GM23338 (cell line): ENCODE measurements at regions not wholly inside any gene's neighbourhood (a gene's known extent, or its start where the extent isn't known, plus 50 kb on each side); places are given as distances from the start of the nearest gene placed in this dataset.

Experiments used
- ATAC-seq: fragments of 200-7000 bp; cut with Tn5 transposase; 3 replicates; pipeline ENCODE4 v1.9.1; 2020
- DNase-seq: peaks from one replicate; pipeline ENCODE4 v3.0.0-alpha.2; 2015; ENCODE audit warnings: low spot score
- H2AFZ ChIP-seq: fragments of 200-600 bp; sonication (generic); 2 replicates; pipeline ENCODE4 v1.8.0; 2016; ENCODE audit warnings: antibody characterized with exemption, mild to moderate bottlenecking, moderate library complexity
- H3F3A ChIP-seq: fragments of 200-600 bp; sonication (generic); replicated peaks from 2 replicates; pipeline ENCODE4 v1.8.0; 2017; ENCODE audit warnings: antibody characterized with exemption, mixed run types, low read depth
- H3K27ac ChIP-seq: fragments of 200-600 bp; sonication (generic); 2 replicates; pipeline ENCODE4 v1.6.1; 2016; ENCODE audit warnings: low read depth
- H3K27me3 ChIP-seq: fragments of 200-600 bp; sonication (generic); 2 replicates; pipeline ENCODE4 v1.8.0; 2016; ENCODE audit warnings: mild to moderate bottlenecking, mixed run types, moderate library complexity; ENCODE audit not compliant: insufficient read depth
- H3K36me3 ChIP-seq: fragments of 200-600 bp; sonication (generic); 2 replicates; pipeline ENCODE4 v1.8.0; 2016; ENCODE audit warnings: mild to moderate bottlenecking; ENCODE audit not compliant: insufficient read depth
- H3K4me1 ChIP-seq: fragments of 200-600 bp; sonication (generic); 2 replicates; pipeline ENCODE4 v1.8.0; 2016; ENCODE audit warnings: mild to moderate bottlenecking, moderate library complexity; ENCODE audit not compliant: insufficient read depth
- H3K4me2 ChIP-seq: fragments of 200-600 bp; sonication (generic); 2 replicates; pipeline ENCODE4 v1.7.1; 2017; ENCODE audit warnings: mixed run types
- H3K4me3 ChIP-seq: fragments of 200-600 bp; sonication (generic); 2 replicates; pipeline ENCODE4 v1.6.1; 2016; ENCODE audit warnings: mixed run types
- H3K79me2 ChIP-seq: fragments of 200-600 bp; sonication (generic); replicated peaks from 2 replicates; pipeline ENCODE4 v1.8.0; 2017; ENCODE audit warnings: mild to moderate bottlenecking; ENCODE audit not compliant: insufficient read depth
- H3K9me2 ChIP-seq: fragments of 200-600 bp; sonication (generic); 2 replicates; pipeline ENCODE4 v1.8.0; 2017; ENCODE audit not compliant: insufficient read depth
- H4K20me1 ChIP-seq: fragments of 200-600 bp; sonication (generic); replicated peaks from 2 replicates; pipeline ENCODE4 v1.8.0; 2017; ENCODE audit warnings: mild to moderate bottlenecking; ENCODE audit not compliant: insufficient read depth
- H3K27ac Mint-ChIP-seq: 2 replicates; pipeline ENCODE4 v1.8.0; 2020; ENCODE audit warnings: inconsistent platforms, mild to moderate bottlenecking, moderate library complexity, mixed read lengths
- H3K27me3 Mint-ChIP-seq: 3 replicates; pipeline ENCODE4 v1.8.0; 2022; ENCODE audit warnings: low read depth, mild to moderate bottlenecking, moderate library complexity, mixed read lengths, inconsistent platforms; ENCODE audit not compliant: insufficient read depth, poor library complexity
- H3K36me3 Mint-ChIP-seq: 3 replicates; pipeline ENCODE4 v1.8.0; 2021; ENCODE audit warnings: low read depth, mild to moderate bottlenecking, inconsistent platforms, moderate library complexity, mixed read lengths
- H3K4me1 Mint-ChIP-seq: 3 replicates; pipeline ENCODE4 v1.8.0; 2020; ENCODE audit warnings: mild to moderate bottlenecking, inconsistent platforms, mixed read lengths
- H3K4me3 Mint-ChIP-seq: 3 replicates; pipeline ENCODE4 v1.8.0; 2021; ENCODE audit warnings: moderate library complexity, mild to moderate bottlenecking, inconsistent platforms, mixed read lengths
- H3K9me3 Mint-ChIP-seq: 3 replicates; pipeline ENCODE4 v1.8.0; 2020; ENCODE audit warnings: moderate library complexity, mild to moderate bottlenecking, inconsistent platforms, mixed read lengths
- CREB1 ChIP-seq: fragments of 250-450 bp; sonication (Bioruptor Pico); IDR thresholded peaks from 2 replicates; pipeline ENCODE4 v1.5.0; 2020; ENCODE audit warnings: low read depth, mild to moderate bottlenecking, moderate library complexity
- EZH2 ChIP-seq: fragments of 200-600 bp; sonication (generic); IDR thresholded peaks from one replicate; pipeline ENCODE4 v1.8.0; 2017; ENCODE audit warnings: antibody characterized with exemption, mild to moderate bottlenecking, low read depth; ENCODE audit not compliant: unreplicated experiment
- EZH2phosphoT487 ChIP-seq: fragments of 200-600 bp; sonication (generic); IDR thresholded peaks from one replicate; pipeline ENCODE4 v1.8.1; 2018; ENCODE audit warnings: antibody characterized with exemption; ENCODE audit not compliant: unreplicated experiment
- JUNB ChIP-seq: IDR thresholded peaks from one replicate; pipeline ENCODE4 v1.6.1; 2016; ENCODE audit warnings: antibody characterized with exemption; ENCODE audit not compliant: unreplicated experiment
- POLR2AphosphoS5 ChIP-seq: IDR thresholded peaks from 2 replicates; pipeline ENCODE4 v1.6.1; 2016; ENCODE audit warnings: antibody characterized with exemption, low read depth
- STAT1 ChIP-seq: IDR thresholded peaks from one replicate; pipeline ENCODE4 v1.6.1; 2016; ENCODE audit warnings: antibody characterized with exemption; ENCODE audit not compliant: unreplicated experiment
- ZNF114 ChIP-seq: fragments of 250-450 bp; sonication (Bioruptor Pico); IDR thresholded peaks from 2 replicates; pipeline ENCODE4 v1.5.0; 2020; ENCODE audit warnings: mild to moderate bottlenecking, moderate library complexity
- TF ChIP-seq, protein P1 (sequence below): IDR thresholded peaks from one replicate; pipeline ENCODE4 v1.6.1; 2018; ENCODE audit warnings: antibody characterized with exemption; ENCODE audit not compliant: unreplicated experiment
- TF ChIP-seq, protein P2 (sequence below), 2 experiments: fragments of 200-600 bp in 1 of 2; sonication (generic) in 1 of 2; conservative IDR thresholded peaks; 2 replicates each; pipeline versions ENCODE4 v1.5.1 to v1.6.1; 2016 to 2017; ENCODE audit warnings: antibody characterized with exemption in 2 of 2, low read depth in 2 of 2, mild to moderate bottlenecking in 2 of 2, moderate library complexity in 1 of 2

GRCh38 chr5:15320871-15321270 is 179.1 kb upstream of the FBXL7 start (continued):
- TF ChIP-seq, protein P1, sequence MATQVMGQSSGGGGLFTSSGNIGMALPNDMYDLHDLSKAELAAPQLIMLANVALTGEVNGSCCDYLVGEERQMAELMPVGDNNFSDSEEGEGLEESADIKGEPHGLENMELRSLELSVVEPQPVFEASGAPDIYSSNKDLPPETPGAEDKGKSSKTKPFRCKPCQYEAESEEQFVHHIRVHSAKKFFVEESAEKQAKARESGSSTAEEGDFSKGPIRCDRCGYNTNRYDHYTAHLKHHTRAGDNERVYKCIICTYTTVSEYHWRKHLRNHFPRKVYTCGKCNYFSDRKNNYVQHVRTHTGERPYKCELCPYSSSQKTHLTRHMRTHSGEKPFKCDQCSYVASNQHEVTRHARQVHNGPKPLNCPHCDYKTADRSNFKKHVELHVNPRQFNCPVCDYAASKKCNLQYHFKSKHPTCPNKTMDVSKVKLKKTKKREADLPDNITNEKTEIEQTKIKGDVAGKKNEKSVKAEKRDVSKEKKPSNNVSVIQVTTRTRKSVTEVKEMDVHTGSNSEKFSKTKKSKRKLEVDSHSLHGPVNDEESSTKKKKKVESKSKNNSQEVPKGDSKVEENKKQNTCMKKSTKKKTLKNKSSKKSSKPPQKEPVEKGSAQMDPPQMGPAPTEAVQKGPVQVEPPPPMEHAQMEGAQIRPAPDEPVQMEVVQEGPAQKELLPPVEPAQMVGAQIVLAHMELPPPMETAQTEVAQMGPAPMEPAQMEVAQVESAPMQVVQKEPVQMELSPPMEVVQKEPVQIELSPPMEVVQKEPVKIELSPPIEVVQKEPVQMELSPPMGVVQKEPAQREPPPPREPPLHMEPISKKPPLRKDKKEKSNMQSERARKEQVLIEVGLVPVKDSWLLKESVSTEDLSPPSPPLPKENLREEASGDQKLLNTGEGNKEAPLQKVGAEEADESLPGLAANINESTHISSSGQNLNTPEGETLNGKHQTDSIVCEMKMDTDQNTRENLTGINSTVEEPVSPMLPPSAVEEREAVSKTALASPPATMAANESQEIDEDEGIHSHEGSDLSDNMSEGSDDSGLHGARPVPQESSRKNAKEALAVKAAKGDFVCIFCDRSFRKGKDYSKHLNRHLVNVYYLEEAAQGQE = no peak
- TF ChIP-seq STAT1 (no peak), POLR2AphosphoS5 (no peak), ZNF114 (no peak), CREB1 (CRISPR knock-in tag) (no peak)

GRCh38 chr5:15304914-15305834 is 194.8 kb upstream of the FBXL7 start:
- Histone ChIP-seq H3K27me3 (no peaks in the 10 kb centered on the region), H3F3A (no peaks in the 10 kb centered on the region), H2AFZ (no peak overlapping the region), H3K4me3 (no peak overlapping the region), H3K27ac (no peak overlapping the region), H3K79me2 (no peaks in the 10 kb centered on the region), H3K9me2 (0 out of 2 replicates have a peak, but pooled peaks cover 5% of the 10 kb centered on the region), H3K4me1 (no peaks in the 10 kb centered on the region), H3K36me3 (no peaks in the 10 kb centered on the region), H3K4me2 (no peak overlapping the region), H4K20me1 (no peaks in the 10 kb centered on the region)
- ATAC-seq = no peak
- H3K9me3 Mint-ChIP-seq = no peaks in the 10 kb centered on the region
- no peaks in the 10 kb centered on the region for H3K36me3 Mint-ChIP-seq
- no peak for DNase-seq
- H3K4me3 Mint-ChIP-seq = no peak overlapping the region
- no peaks in the 10 kb centered on the region for H3K27me3 Mint-ChIP-seq
- H3K4me1 Mint-ChIP-seq = no peaks in the 10 kb centered on the region
- H3K27ac Mint-ChIP-seq = no peak overlapping the region
- TF ChIP-seq EZH2phosphoT487 = no peak
- TF ChIP-seq, protein P2, sequence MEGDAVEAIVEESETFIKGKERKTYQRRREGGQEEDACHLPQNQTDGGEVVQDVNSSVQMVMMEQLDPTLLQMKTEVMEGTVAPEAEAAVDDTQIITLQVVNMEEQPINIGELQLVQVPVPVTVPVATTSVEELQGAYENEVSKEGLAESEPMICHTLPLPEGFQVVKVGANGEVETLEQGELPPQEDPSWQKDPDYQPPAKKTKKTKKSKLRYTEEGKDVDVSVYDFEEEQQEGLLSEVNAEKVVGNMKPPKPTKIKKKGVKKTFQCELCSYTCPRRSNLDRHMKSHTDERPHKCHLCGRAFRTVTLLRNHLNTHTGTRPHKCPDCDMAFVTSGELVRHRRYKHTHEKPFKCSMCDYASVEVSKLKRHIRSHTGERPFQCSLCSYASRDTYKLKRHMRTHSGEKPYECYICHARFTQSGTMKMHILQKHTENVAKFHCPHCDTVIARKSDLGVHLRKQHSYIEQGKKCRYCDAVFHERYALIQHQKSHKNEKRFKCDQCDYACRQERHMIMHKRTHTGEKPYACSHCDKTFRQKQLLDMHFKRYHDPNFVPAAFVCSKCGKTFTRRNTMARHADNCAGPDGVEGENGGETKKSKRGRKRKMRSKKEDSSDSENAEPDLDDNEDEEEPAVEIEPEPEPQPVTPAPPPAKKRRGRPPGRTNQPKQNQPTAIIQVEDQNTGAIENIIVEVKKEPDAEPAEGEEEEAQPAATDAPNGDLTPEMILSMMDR (conservative IDR thresholded peaks at IDR 0.05; ENCODE audit: low read depth in 2 of 2) = no peak
- TF ChIP-seq, protein P1 = no peak
- TF ChIP-seq STAT1 = no peak
- no peak for TF ChIP-seq EZH2
- no peak for TF ChIP-seq JUNB
